ENCODE measurements at regions not wholly inside any gene's neighbourhood (a gene's known extent, or its start where the extent isn't known, plus 50 kb on each side); places are given as distances from the start of the nearest gene placed in this dataset.
"Not testable (repeated sequence)": the region's sequence is repeated elsewhere in the genome, so short reads cannot be mapped to it uniquely, and the experiment has no call there.

DNA sequence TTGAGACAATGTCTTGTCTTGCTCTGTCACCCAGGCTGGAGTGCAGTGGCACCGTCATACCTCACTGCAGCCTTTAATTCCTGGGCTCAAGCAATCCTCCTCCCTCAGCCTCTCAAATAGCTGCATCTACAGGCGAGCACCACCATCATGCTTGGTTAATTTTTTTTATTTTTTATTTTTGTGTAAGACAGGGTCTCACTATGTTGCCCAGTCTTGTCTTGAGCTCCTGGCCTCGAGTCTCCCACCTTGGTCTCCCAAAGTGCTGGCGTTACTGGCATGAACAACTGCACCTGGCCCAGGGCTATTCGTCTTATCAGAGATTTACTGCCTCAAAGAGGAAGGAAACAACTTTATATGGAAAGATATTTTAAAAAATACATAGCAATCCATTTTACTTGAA, 102.8 kb upstream of the NUPR2 start:
- DNase-seq (ENCODE audit: low spot score), result no peak

DNA sequence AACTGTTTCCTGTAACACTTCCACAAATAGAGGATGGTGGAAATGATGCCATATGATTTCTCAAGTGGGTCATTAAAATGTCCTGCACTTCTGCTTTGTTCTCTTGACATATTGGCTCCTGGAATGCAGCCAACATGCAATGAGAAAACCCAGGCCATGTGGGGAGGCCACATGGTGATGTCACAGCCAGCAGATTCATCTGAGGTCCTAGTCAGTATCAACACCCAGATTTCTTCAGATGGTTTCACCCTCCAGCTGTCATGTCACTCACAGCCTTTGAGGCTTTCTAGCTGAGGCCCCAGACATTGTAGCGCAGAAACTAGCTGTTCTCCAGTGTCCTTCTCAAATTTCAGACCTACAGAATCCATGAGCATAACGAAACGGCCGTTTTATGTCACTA, 102.3 kb upstream of the NUPR2 start:
- no peak for DNase-seq (ENCODE audit: low spot score)

DNA sequence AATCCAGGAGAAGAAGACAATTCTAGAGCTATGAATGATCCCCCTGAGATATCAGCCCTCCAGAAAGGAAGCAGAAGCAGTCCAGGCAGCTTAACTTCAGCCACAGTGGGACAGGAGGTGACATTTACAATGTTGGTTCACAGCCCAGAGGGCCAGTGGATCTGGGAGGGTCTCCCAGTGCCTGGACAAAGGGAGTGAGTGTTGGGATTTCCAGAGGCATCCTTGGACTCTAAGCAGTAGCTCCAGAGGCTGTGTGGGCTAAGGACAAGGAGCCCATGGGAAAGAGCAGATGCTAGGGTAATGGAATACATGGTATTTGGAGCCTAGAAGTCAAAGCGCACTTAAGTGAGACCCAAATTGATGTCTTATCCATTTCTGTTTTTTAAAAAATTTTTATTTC, 97.4 kb upstream of the NUPR2 start:
- no peak for DNase-seq (ENCODE audit: low spot score)

DNA sequence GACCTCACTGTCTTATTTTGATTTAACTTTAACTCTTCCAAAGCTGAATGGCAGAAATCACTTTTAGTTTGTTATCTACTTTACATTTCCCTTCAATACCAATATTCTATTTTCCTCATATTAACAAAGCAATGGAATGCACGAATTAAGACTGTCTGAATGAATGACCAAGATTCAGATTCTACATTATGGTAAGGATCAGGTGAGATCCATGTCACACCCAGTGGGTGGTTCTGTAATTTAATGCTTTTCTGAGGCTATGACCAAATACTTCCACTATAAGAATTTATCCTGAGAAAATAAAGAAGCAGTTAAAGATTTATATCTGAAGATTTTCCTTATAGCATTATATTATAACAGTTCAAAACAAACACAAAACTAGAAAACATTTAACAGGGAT, 90.2 kb upstream of the NUPR2 start:
- no peak for DNase-seq (ENCODE audit: low spot score)

DNA sequence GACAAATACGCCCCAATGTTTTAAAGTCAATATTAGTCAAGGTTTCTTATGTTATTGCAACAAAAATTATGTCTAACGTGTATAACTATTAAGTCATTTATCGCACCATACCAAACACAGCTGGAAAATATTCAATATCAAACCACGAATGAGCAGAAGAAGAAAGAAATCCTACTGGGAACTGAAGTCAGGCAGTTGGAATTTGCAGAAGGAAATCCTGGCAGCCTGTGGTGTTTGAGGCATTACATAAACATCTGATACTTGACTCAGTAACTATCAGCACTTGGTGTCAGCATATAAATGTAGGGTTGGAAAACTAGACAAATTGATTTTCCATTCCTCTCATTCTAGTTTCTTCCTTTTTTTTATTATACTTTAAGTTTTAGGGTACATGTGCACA, 83.4 kb upstream of the NUPR2 start:
- no peak for DNase-seq (ENCODE audit: low spot score)

DNA sequence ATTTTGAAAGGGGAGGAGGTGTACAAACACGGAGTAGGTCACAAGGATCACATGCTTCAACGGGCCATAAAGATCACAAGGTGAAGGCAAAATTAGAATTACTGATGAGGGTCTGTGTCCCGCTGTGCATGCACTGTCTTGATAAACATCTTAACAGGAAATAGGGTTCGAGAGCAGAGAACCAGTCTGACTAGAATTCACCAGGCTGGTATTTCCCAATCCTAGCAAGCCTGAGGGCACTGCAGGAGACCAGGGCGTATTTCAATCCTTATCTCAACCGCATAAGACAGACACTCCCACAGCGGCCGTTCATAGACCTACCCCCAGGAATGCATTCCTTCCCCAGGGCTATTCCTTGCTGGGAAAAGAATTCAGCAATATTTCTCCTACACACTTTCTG, 80.0 kb upstream of the NUPR2 start:
- DNase-seq (ENCODE audit: low spot score), result not testable (repeated sequence)

DNA sequence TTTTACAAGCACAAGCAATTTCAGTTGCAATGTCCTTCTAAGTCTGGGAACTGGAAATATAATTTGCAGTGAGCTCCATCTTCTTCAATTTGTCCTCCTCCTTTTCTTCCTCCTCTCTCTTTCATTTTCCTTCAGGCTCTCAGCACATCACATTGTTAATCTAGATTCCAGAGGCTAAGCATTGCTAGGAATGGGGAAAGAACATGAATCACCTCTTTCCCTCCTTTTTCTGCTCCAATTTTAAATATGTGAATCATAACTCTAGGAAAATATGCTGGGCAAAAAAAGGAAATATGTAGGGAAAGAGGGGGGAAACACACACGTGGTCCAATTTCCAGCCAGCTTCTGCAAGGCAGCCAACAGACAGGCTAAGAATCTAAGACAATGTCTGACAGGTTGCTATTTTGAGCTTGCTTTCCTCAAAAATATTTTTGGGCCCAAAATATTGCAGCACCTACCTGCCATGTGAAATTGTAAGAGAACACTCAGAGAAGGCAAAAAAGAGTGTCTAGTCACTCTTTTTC, 72.7 kb upstream of the NUPR2 start:
- DNase-seq (ENCODE audit: low spot score), result no peak

DNA sequence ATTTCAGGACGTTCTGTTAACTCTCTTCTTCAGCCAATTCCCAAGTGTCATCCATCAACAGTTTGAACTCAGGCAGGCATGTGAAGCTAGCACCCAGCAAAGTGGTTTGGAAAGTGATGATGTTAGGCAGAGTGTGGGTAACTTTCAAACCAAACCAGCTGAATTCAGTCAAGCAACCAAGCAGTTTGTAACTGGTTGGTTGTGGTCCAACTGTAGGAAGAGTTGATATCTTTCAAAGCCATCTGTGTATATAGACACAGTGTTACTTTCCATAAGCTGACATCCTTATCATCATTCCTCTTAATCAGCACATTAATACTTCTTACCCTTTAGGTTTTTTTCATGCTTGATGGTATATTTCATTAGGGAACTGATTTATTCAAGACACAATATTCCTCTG, 72.2 kb upstream of the NUPR2 start:
- DNase-seq (ENCODE audit: low spot score), result no peak

DNA sequence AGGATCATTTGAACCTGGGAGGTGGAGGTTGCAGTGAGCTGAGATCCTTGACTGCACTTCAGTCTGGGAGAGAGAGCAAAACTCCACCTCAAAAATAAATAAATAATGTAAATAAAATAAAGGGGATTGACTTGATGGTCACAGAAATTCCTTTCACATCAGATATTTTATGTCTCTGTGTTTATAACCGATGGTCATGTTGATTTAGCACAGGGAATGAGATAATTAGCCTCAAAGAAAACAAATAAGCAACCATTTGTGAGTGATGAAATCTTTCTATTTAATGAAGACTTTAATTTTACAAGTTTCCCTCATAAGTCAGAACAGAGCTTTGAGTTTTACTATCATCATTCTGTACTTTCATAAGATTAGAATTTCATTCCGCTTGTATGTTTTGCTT, 64.8 kb upstream of the NUPR2 start:
- DNase-seq (ENCODE audit: low spot score), result no peak

DNA sequence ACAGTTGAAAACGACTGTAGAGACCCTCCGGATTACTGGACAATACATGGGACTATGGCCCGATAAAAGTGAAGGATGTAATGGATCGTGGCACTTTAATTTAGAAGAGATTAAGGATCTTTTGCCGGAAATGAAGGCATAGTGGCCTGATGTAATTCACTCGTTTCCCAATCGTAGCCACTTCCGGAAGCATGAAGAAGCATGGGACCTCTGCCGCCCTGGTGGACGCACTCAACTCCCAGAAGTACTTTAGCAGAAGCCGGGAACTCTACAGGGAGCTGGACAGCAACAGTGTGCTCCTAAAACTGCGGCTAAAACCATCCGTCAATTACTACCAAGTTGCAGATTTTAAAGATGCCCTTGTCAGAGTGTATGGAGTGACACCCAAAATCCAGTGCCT, 59.6 kb upstream of the NUPR2 start:
- DNase-seq (ENCODE audit: low spot score), result no peak

DNA sequence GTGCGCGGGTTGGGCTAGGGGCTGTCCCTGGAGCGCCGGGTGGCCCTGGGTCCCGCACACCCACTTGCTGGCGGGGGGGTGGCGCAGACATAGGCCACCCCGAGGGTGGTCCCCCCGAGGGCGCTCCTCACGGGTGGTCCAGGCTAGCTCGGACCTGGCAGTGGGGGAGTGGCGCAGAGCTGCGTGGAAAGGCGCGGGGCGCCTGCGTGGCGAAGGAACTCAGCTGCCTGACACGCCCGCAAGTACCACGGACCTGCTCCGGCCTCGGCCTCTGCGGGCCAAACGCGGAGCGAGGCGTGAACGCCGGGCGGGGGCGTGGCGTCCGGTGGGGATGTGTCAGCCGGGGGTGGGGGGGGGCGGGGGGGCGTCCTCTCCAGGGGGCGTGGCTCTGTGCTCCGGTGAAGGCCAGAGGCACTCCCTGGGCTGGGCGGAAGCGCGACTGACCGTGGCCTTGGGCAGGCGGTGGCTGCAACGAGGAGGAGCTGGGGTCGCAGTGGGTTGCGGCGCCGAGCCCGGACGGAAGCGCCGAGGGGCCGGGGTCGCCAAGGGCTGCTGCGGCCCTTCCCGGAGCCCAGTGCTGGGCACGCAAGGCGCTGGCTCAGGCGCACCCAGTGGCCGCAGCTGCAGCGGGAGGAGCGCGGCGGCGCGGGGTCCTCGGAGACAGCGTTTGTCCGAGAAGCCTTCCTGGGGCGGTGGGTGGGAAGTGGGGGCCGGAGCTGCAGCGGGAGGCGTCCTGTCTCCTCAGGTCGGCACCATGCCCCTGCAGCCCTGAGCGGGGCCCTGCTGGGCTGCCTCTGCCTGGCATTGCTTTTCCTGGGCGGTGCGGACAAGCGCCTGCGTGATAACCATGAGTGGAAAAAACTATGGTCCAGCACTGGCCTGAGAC, 58.9 kb upstream of the NUPR2 start:
- DNase-seq (ENCODE audit: low spot score), result peak; percentile 7

DNA sequence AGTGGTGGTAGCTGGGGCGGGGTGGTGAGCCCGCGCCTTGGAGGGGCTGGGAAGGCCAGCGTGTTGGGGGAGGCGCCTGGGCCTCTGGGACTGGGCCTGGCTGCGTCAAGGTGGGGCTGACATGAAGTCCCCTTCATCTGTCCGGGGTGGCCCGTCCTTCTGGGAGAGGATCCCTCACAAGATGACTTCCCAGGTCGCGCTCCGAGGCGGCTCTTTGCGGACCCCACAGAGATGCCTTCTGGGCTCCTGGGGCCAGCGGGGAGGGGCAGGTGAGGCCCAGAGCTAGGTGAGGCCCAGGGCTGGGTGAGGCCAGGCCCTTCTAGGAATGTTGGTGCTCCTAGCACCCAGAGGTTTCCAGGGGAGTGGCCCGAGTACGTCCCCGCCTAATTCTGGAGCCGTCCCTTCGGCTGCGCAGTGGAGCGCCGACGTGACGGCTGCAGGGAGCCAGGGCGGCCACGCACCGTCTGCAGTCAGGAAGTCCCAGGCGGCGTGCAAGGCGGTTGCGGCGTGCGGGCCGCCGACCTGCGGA, 58.2 kb upstream of the NUPR2 start:
- DNase-seq (ENCODE audit: low spot score), result no peak

All from AG20443 (cell line).